ENCODE measurements at regions not wholly inside any gene's neighbourhood (a gene's known extent, or its start where the extent isn't known, plus 50 kb on each side); places are given as distances from the start of the nearest gene placed in this dataset.

DNA sequence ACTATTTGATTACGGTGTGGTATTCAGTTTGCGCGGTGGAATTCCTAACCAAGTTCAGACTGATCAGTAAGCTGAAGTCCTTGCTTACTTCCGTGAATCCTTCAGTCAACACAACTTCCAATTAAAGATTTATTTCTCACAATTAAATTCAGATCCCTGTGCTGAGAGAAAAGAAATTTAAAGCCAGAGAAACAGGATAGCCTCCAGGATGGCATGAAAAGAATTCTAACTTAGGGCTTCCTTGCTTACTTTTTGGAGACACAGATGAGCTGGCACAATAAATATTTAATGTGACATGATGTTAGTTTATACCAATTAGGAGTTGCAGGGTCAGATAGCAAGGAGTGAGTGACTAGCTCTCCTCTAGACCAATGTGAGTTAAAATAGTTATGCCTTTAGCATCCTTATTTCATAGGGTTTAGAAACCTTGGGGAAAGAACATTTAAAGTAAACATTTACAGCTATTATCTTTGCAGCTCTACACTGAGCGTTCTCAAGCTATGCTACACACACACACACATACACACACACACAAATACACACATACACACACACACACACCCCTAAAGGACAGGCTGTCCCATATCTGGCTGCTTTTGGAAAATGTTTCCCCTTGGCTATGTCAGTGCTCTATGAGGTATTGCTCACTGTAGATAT, 151.0 kb downstream of the TRIB2 start:
- TF ChIP-seq, protein P1, sequence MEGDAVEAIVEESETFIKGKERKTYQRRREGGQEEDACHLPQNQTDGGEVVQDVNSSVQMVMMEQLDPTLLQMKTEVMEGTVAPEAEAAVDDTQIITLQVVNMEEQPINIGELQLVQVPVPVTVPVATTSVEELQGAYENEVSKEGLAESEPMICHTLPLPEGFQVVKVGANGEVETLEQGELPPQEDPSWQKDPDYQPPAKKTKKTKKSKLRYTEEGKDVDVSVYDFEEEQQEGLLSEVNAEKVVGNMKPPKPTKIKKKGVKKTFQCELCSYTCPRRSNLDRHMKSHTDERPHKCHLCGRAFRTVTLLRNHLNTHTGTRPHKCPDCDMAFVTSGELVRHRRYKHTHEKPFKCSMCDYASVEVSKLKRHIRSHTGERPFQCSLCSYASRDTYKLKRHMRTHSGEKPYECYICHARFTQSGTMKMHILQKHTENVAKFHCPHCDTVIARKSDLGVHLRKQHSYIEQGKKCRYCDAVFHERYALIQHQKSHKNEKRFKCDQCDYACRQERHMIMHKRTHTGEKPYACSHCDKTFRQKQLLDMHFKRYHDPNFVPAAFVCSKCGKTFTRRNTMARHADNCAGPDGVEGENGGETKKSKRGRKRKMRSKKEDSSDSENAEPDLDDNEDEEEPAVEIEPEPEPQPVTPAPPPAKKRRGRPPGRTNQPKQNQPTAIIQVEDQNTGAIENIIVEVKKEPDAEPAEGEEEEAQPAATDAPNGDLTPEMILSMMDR (IDR thresholded peaks at IDR 0.05), result no peak
- TF ChIP-seq POLR2A (IDR thresholded peaks at IDR 0.05), result no peak

Measured in right lobe of liver (tissue), 4 donors.